ENCODE measurements at regions not wholly inside any gene's neighbourhood (a gene's known extent, or its start where the extent isn't known, plus 50 kb on each side); places are given as distances from the start of the nearest gene placed in this dataset.

GRCh38 chr2:103335403-103335802, 573.6 kb downstream of the TMEM182 start:
- H3K9me3 ChIP-seq: peaks cover 0 to 10% (median 0%) of the 10 kb centered on the region in 8 donors
- H3K4me1 ChIP-seq: no peaks in the 10 kb centered on the region
- DNase-seq: no peak
- 79 to 91% (median 89%) methylated on average over 2 of the region's 2 CpGs for WGBS, 5 donors
- H3K36me3 ChIP-seq: no peaks in the 10 kb centered on the region
- H3K27ac ChIP-seq: no peak overlapping the region
- H3K27me3 ChIP-seq (replicated peaks in 1 of 7): no peaks in the 10 kb centered on the region
- H3K4me3 ChIP-seq: no peak overlapping the region
- intact Hi-C loops (cut with DNase I; ENCODE audit: low total_unique reads): no loop called here
- TF ChIP-seq POLR2AphosphoS5 (IDR thresholded peaks at IDR 0.05) (no peak), CTCF (IDR thresholded peaks at IDR 0.05 in 8 of 11, conservative IDR thresholded peaks at IDR 0.05 in 3 of 11) (no peak), POLR2A (IDR thresholded peaks at IDR 0.05) (no peak)

GRCh38 chr2:103338819-103339218, 577.0 kb downstream of the TMEM182 start:
- Histone ChIP-seq H3K27ac (no peak overlapping the region), H3K9me3 (peaks cover 0 to 28% (median 8%) of the 10 kb centered on the region in 8 donors), H3K36me3 (no peaks in the 10 kb centered on the region), H3K4me3 (no peak overlapping the region), H3K4me1 (no peaks in the 10 kb centered on the region), H3K27me3 (replicated peaks in 1 of 7) (no peaks in the 10 kb centered on the region)
- no peak for TF ChIP-seq POLR2A (IDR thresholded peaks at IDR 0.05)
- no peak for TF ChIP-seq CTCF (IDR thresholded peaks at IDR 0.05 in 8 of 11, conservative IDR thresholded peaks at IDR 0.05 in 3 of 11)
- TF ChIP-seq POLR2AphosphoS5 (IDR thresholded peaks at IDR 0.05): no peak
- no peak for DNase-seq
- intact Hi-C loops (cut with DNase I; ENCODE audit: low total_unique reads): no loop called here
- 79 to 88% (median 80%) methylated on average over 1 of the region's 1 CpG for WGBS, 5 donors

GRCh38 chr2:103346780-103347179, 584.9 kb downstream of the TMEM182 start:
- H3K4me3 ChIP-seq: no peak overlapping the region
- H3K9me3 ChIP-seq: peaks cover 0 to 58% (median 27%) of the 10 kb centered on the region in 8 donors
- DNase-seq: no peak
- WGBS, 5 donors: 68 to 74% (median 69%) methylated on average over 4 of the region's 4 CpGs
- TF ChIP-seq CTCF (IDR thresholded peaks at IDR 0.05 in 8 of 11, conservative IDR thresholded peaks at IDR 0.05 in 3 of 11) (no peak), POLR2A (IDR thresholded peaks at IDR 0.05) (no peak), POLR2AphosphoS5 (IDR thresholded peaks at IDR 0.05) (no peak)
- intact Hi-C loops (cut with DNase I; ENCODE audit: low total_unique reads): no loop called here
- H3K4me1 ChIP-seq: no peaks in the 10 kb centered on the region
- H3K36me3 ChIP-seq: no peaks in the 10 kb centered on the region
- no peak overlapping the region for H3K27ac ChIP-seq
- H3K27me3 ChIP-seq (replicated peaks in 1 of 7): no peaks in the 10 kb centered on the region

DNA sequence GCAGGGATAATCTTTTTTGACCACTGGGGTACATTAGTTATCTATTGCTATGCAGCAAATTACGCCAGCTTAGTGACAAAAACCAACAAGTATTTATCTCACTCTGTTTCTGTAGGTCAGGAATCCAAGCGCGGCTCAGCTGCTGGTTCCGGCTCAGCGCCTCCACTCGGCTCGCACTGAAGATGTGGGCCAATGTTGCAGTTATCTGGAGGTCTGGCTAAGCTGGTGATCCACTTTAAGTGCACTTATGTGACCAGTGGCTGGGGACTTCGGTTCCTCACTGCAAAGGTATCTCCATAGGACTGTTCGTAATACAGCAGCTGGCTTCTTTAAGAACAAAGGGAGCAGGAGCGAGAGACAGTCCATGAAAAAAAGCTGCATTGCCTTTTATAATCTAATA, 591.9 kb downstream of the TMEM182 start:
- intact Hi-C loops (cut with DNase I; ENCODE audit: low total_unique reads): no loop called here
- WGBS, 5 donors: 86 to 93% (median 87%) methylated on average over 10 of the region's 10 CpGs
- H3K9me3 ChIP-seq: no peaks in the 10 kb centered on the region
- no peaks in the 10 kb centered on the region for H3K36me3 ChIP-seq
- no peaks in the 10 kb centered on the region for H3K27me3 ChIP-seq (replicated peaks in 1 of 7)
- no peak for TF ChIP-seq POLR2AphosphoS5 (IDR thresholded peaks at IDR 0.05)
- TF ChIP-seq POLR2A (IDR thresholded peaks at IDR 0.05): no peak
- no peak for TF ChIP-seq CTCF (IDR thresholded peaks at IDR 0.05 in 8 of 11, conservative IDR thresholded peaks at IDR 0.05 in 3 of 11)
- no peaks in the 10 kb centered on the region for H3K4me1 ChIP-seq
- H3K27ac ChIP-seq: no peak overlapping the region
- DNase-seq: no peak
- no peak overlapping the region for H3K4me3 ChIP-seq
